Astrocyte of the cerebellum (primary cell): ENCODE measurements at regions not wholly inside any gene's neighbourhood (a gene's known extent, or its start where the extent isn't known, plus 50 kb on each side); places are given as distances from the start of the nearest gene placed in this dataset.
"Not testable (repeated sequence)": the region's sequence is repeated elsewhere in the genome, so short reads cannot be mapped to it uniquely, and the experiment has no call there.

Experiments
- DNase-seq: peaks from one replicate; pipeline ENCODE4 v3.0.0-alpha.2; 2011; ENCODE audit warnings: low read depth
- H3K4me3 ChIP-seq: 2 replicates; pipeline ENCODE4 v1.5.1; 2011; ENCODE audit warnings: mild to moderate bottlenecking, low read depth, low read length, moderate library complexity
- CTCF ChIP-seq: IDR thresholded peaks from 2 replicates; pipeline ENCODE4 v1.5.1; 2012; ENCODE audit warnings: low read length, low read depth, moderate library complexity, mild to moderate bottlenecking; ENCODE audit errors: missing control alignments
- in situ Hi-C: cut with HindIII; loops from 2 replicates; pipeline ENCODE4 v1.10.0; 2017; ENCODE audit warnings: low sequenced_read_pairs

- in situ Hi-C loops: no loop called here
- no peak for DNase-seq
- no peak for TF ChIP-seq CTCF
- H3K4me3 ChIP-seq: no peak overlapping the region
Observed at GRCh38 chr18:72993250-72993649, 125.5 kb upstream of the NETO1 start.

- in situ Hi-C loops: no loop called here
- H3K4me3 ChIP-seq: no peak overlapping the region
Observed at GRCh38 chr18:72991379-72991778, 123.6 kb upstream of the NETO1 start.

DNA sequence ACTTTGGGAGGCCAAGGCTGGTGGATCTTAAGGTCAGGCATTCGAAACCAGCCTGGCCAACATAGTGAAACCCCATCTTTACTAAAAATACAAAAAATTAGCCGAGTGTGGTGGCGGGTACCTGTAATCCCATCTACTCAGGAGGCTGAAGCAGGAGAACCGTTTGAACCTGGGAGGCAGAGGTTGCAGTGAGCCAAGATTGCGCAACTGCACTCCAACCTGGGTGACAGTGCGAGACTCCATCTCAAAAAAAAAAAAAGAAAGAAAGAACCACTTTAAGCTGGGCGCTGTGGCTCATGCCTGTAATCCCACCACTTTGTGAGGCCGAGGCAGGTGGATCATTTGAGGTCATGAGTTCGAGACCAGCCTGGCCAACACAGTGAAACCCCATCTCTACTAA lies 119.8 kb upstream of the NETO1 start:
- in situ Hi-C loops, DNase-seq, H3K4me3 ChIP-seq: not testable (repeated sequence)

More at GRCh38 chr18:72991379-72991778, 123.6 kb upstream of the NETO1 start:
- DNase-seq: no peak
- TF ChIP-seq CTCF: no peak

- in situ Hi-C loops: no loop called here
- DNase-seq: no peak
- H3K4me3 ChIP-seq: no peak overlapping the region
- TF ChIP-seq CTCF: no peak
Observed at GRCh38 chr18:72986103-72986502, 118.3 kb upstream of the NETO1 start.

DNA sequence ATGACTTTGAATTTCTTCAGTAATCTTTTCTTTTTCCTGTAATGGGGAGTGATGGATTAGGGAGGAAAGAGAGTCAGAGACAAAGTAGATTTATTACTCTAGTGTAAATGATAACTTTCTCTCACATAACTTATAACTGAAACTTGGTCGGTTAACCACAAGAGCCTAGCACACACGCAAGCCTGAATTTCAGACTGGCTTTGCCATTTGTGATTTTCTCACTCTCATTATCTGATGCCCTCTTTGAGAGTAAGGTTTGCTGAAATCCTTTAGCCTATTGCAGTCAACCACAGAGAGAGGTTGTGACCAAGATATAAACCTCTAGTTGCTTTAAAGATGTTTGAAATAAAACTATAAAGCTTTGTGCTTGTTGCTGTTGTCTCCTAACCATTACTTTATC lies 117.9 kb upstream of the NETO1 start:
- no peak for TF ChIP-seq CTCF
- DNase-seq: no peak
- no peak overlapping the region for H3K4me3 ChIP-seq
- in situ Hi-C loops: no loop called here

DNA sequence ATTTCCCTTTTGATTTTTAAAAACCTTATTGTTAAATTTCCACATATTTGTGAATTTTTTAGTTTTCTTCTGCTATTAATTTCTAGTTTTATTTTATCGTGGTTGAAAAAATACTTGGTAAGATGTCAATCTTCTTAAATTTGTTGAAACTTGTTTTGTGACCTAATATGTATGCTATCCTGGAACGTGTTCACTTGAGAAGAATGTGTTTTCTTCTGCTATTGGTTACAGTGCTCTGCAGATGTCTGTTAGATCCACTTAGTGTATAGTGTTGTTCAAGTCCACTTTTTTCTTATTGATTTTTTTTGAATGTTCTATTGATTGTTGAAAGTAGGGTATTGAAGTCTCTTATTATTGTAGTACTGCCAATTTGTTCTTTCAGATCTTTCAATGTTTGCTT lies 116.5 kb upstream of the NETO1 start:
- no peak overlapping the region for H3K4me3 ChIP-seq
- in situ Hi-C loops: no loop called here
- no peak for TF ChIP-seq CTCF

DNA sequence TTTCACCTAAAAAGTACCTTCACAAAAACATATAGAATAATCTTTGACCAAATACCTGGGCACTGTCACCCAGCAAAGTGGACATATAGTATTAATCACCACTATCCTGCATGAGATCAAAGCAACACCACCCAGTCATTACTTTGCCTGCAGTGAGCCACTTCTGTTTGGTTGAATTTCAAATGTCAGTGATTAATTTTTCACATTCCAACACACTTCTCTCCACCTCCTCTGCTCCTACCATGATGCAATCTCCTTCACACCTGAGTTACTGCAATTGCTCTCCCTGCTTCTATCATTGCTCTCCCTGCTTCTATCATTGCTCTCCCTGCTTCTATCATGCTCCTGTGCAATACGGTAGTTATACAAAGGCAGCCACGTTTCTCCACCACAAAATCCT lies 106.1 kb upstream of the NETO1 start:
- TF ChIP-seq CTCF: no peak
- in situ Hi-C loops: no loop called here
- no peak for DNase-seq
- no peak overlapping the region for H3K4me3 ChIP-seq

More for the DNA sequence above, 116.5 kb upstream of the NETO1 start:
- DNase-seq: no peak
